ENCODE measurements at regions not wholly inside any gene's neighbourhood (a gene's known extent, or its start where the extent isn't known, plus 50 kb on each side); places are given as distances from the start of the nearest gene placed in this dataset.

GRCh38 chr11:130606781-130607511 is 158.5 kb downstream of the ADAMTS15 start:
- no peak for TF ChIP-seq POLR2AphosphoS5 (IDR thresholded peaks at IDR 0.05; ENCODE audit: low read depth)
- no peak for TF ChIP-seq REST (IDR thresholded peaks at IDR 0.05; ENCODE audit: insufficient replicate concordance, low read depth)
- no peak for TF ChIP-seq CTCF (IDR thresholded peaks at IDR 0.05; ENCODE audit: insufficient read depth, low read length)
- no peak for TF ChIP-seq GABPA (IDR thresholded peaks at IDR 0.05; ENCODE audit: low read depth)
- no peak for TF ChIP-seq SPI1 (IDR thresholded peaks at IDR 0.05; ENCODE audit: borderline replicate concordance, low read depth)
- no peaks in the 10 kb centered on the region for H3K27me3 ChIP-seq (ENCODE audit: insufficient read depth, poor library complexity, severe bottlenecking)
- DNase-seq (ENCODE audit: low read depth in 1 of 2, low spot score in 1 of 2) = no peak
- no peak overlapping the region for H3K27ac ChIP-seq (replicated peaks)
- H3K4me3 ChIP-seq (replicated peaks; ENCODE audit: insufficient read depth, low read length) = no peak overlapping the region

GRCh38 chr11:130608287-130608686 is 159.8 kb downstream of the ADAMTS15 start:
- H3K27me3 ChIP-seq (ENCODE audit: insufficient read depth, poor library complexity, severe bottlenecking) = no peaks in the 10 kb centered on the region
- H3K4me3 ChIP-seq (replicated peaks; ENCODE audit: insufficient read depth, low read length) = no peak overlapping the region
- H3K27ac ChIP-seq (replicated peaks) = no peak overlapping the region
- no peak for DNase-seq (ENCODE audit: low read depth in 1 of 2, low spot score in 1 of 2)
- TF ChIP-seq GABPA (IDR thresholded peaks at IDR 0.05; ENCODE audit: low read depth) (no peak), CTCF (IDR thresholded peaks at IDR 0.05; ENCODE audit: insufficient read depth, low read length) (no peak), POLR2AphosphoS5 (IDR thresholded peaks at IDR 0.05; ENCODE audit: low read depth) (no peak), REST (IDR thresholded peaks at IDR 0.05; ENCODE audit: insufficient replicate concordance, low read depth) (no peak), SPI1 (IDR thresholded peaks at IDR 0.05; ENCODE audit: borderline replicate concordance, low read depth) (no peak)

GRCh38 chr11:130609121-130610035 is 160.9 kb downstream of the ADAMTS15 start:
- DNase-seq (ENCODE audit: low read depth in 1 of 2, low spot score in 1 of 2) = no peak
- Histone ChIP-seq H3K27me3 (ENCODE audit: insufficient read depth, poor library complexity, severe bottlenecking) (no peaks in the 10 kb centered on the region), H3K27ac (replicated peaks) (no peak overlapping the region), H3K4me3 (replicated peaks; ENCODE audit: insufficient read depth, low read length) (no peak overlapping the region)
- TF ChIP-seq CTCF (IDR thresholded peaks at IDR 0.05; ENCODE audit: insufficient read depth, low read length) (no peak), REST (IDR thresholded peaks at IDR 0.05; ENCODE audit: insufficient replicate concordance, low read depth) (no peak), POLR2AphosphoS5 (IDR thresholded peaks at IDR 0.05; ENCODE audit: low read depth) (no peak), GABPA (IDR thresholded peaks at IDR 0.05; ENCODE audit: low read depth) (no peak), SPI1 (IDR thresholded peaks at IDR 0.05; ENCODE audit: borderline replicate concordance, low read depth) (no peak)
